Cardiac muscle cell (in vitro differentiated cells and primary cell): ENCODE measurements at regions not wholly inside any gene's neighbourhood (a gene's known extent, or its start where the extent isn't known, plus 50 kb on each side); places are given as distances from the start of the nearest gene placed in this dataset.

Source experiments
- DNase-seq, 2 donors: peaks; one replicate each; pipeline versions ENCODE4 v3.0.0 to v3.0.0-alpha.2; 2010 to 2017; ENCODE audit warnings: low read depth in 1 of 2, low spot score in 1 of 2
- H3K27ac ChIP-seq: fragments of 200-600 bp; sonication (generic); 2 replicates; pipeline ENCODE4 v1.5.1; 2016
- H3K27me3 ChIP-seq: fragments of 200-600 bp; sonication (generic); 2 replicates; pipeline ENCODE4 v1.6.0; 2016; ENCODE audit warnings: control low read depth
- H3K36me3 ChIP-seq: fragments of 200-600 bp; sonication (generic); 2 replicates; pipeline ENCODE4 v1.5.1; 2016; ENCODE audit warnings: control low read depth
- H3K4me1 ChIP-seq: fragments of 200-600 bp; sonication (generic); 2 replicates; pipeline ENCODE4 v1.8.1; 2017; ENCODE audit warnings: low read depth, mild to moderate bottlenecking, mixed run types
- H3K4me3 ChIP-seq: fragments of 200-600 bp; sonication (generic); 2 replicates; pipeline ENCODE4 v1.5.1; 2016; ENCODE audit warnings: mild to moderate bottlenecking
- H3K9me3 ChIP-seq: fragments of 200-600 bp; sonication (generic); 2 replicates; pipeline ENCODE4 v1.5.1; 2017; ENCODE audit warnings: low read depth, mild to moderate bottlenecking, control low read depth
- CTCF ChIP-seq: IDR thresholded peaks from 2 replicates; pipeline ENCODE4 v1.5.1; 2012; ENCODE audit warnings: low read depth, mild to moderate bottlenecking, low read length

- H3K27ac ChIP-seq, result no peak overlapping the region
- no peaks in the 10 kb centered on the region for H3K9me3 ChIP-seq
- H3K4me1 ChIP-seq, result no peaks in the 10 kb centered on the region
- no peak overlapping the region for H3K4me3 ChIP-seq
- TF ChIP-seq CTCF, result no peak
- no peak for DNase-seq
- H3K36me3 ChIP-seq, result no peaks in the 10 kb centered on the region
- no peaks in the 10 kb centered on the region for H3K27me3 ChIP-seq
Observed at GRCh38 chr11:119806064-119806915, 77.3 kb upstream of the NECTIN1 start.

- TF ChIP-seq CTCF, result no peak
- no peaks in the 10 kb centered on the region for H3K9me3 ChIP-seq
- no peaks in the 10 kb centered on the region for H3K27me3 ChIP-seq
- no peaks in the 10 kb centered on the region for H3K36me3 ChIP-seq
- H3K27ac ChIP-seq, result no peak overlapping the region
- no peak overlapping the region for H3K4me3 ChIP-seq
- H3K4me1 ChIP-seq, result no peaks in the 10 kb centered on the region
- DNase-seq, result no peak
Observed at GRCh38 chr11:119805663-119806062, 76.7 kb upstream of the NECTIN1 start.

DNA sequence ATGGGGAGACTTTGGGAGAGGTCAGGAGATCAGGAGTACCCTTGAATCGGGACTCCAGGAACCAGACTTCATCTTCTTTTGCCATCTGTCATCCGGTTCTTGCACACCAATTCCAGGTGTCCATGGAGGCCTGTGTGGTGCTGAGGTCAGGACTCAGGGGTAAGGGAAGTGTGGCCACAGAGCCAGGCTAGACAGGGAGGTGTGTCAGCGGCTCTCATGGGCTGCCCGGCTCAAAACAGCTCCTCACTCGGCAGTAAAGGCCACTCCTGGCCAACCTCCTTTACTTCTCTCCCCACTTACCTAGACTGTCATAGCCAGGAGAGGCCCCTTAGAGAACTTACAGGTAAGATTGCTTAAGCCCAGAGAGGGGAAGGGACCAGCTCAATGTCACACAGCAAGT is 75.7 kb upstream of the NECTIN1 start:
- Histone ChIP-seq H3K9me3 (no peaks in the 10 kb centered on the region), H3K4me1 (no peaks in the 10 kb centered on the region), H3K27ac (no peak overlapping the region), H3K4me3 (no peak overlapping the region), H3K36me3 (no peaks in the 10 kb centered on the region), H3K27me3 (no peaks in the 10 kb centered on the region)
- TF ChIP-seq CTCF, result no peak
- DNase-seq, result no peak

- no peaks in the 10 kb centered on the region for H3K36me3 ChIP-seq
- no peak for TF ChIP-seq CTCF
- no peak for DNase-seq
- H3K9me3 ChIP-seq, result no peaks in the 10 kb centered on the region
- H3K27me3 ChIP-seq, result no peaks in the 10 kb centered on the region
- no peaks in the 10 kb centered on the region for H3K4me1 ChIP-seq
- H3K4me3 ChIP-seq, result no peak overlapping the region
- no peak overlapping the region for H3K27ac ChIP-seq
Observed at GRCh38 chr11:119803726-119804294, 74.8 kb upstream of the NECTIN1 start.

DNA sequence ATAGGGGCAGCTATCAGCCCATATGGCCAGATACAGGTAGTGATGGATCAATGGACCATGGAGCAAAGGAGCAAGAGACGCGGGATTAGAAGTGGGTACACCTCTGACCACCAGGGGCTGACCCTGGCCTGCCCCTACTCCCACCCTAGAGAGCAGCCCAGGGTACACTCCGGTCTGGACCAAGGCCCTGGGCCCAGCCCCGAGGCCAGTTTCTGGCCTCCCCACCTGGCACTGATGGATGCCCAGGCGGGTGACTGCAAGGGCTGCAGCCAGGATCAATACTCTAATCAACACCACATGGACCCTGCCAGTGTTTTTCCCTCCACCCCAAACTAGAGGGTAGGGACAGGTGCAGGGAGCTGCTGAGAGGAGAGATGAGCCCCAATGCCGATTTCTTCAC is 74.1 kb upstream of the NECTIN1 start:
- no peak for TF ChIP-seq CTCF
- DNase-seq, result no peak

More for the DNA sequence above, 74.1 kb upstream of the NECTIN1 start:
- Histone ChIP-seq H3K27me3 (no peaks in the 10 kb centered on the region), H3K4me3 (no peak overlapping the region), H3K36me3 (no peaks in the 10 kb centered on the region), H3K27ac (no peak overlapping the region), H3K9me3 (no peaks in the 10 kb centered on the region), H3K4me1 (no peaks in the 10 kb centered on the region)
